Cardiac fibroblast (primary cell): ENCODE measurements at regions not wholly inside any gene's neighbourhood (a gene's known extent, or its start where the extent isn't known, plus 50 kb on each side); places are given as distances from the start of the nearest gene placed in this dataset.

Experiments used
- DNase-seq, 2 donors: peaks; one replicate each; pipeline versions ENCODE4 v3.0.0 to v3.0.0-alpha.2; 2010; ENCODE audit warnings: low read depth in 2 of 2
- H3K4me3 ChIP-seq, 2 donors: replicated peaks in 1 of 2; 1 replicate in 1 of 2; 2 replicates in 1 of 2; pipeline ENCODE4 v1.5.1; 2011; ENCODE audit warnings: low read depth in 2 of 2, low read length in 2 of 2, mild to moderate bottlenecking in 2 of 2, moderate library complexity in 1 of 2
- TF ChIP-seq, protein P1 (sequence below): IDR thresholded peaks from one replicate; pipeline ENCODE4 v1.5.1; 2011; ENCODE audit warnings: low read depth, mild to moderate bottlenecking, low read length, inconsistent platforms

GRCh38 chr4:95715830-95716229, 124.1 kb upstream of the PDHA2 start:
- no peak overlapping the region for H3K4me3 ChIP-seq
- TF ChIP-seq, protein P1, sequence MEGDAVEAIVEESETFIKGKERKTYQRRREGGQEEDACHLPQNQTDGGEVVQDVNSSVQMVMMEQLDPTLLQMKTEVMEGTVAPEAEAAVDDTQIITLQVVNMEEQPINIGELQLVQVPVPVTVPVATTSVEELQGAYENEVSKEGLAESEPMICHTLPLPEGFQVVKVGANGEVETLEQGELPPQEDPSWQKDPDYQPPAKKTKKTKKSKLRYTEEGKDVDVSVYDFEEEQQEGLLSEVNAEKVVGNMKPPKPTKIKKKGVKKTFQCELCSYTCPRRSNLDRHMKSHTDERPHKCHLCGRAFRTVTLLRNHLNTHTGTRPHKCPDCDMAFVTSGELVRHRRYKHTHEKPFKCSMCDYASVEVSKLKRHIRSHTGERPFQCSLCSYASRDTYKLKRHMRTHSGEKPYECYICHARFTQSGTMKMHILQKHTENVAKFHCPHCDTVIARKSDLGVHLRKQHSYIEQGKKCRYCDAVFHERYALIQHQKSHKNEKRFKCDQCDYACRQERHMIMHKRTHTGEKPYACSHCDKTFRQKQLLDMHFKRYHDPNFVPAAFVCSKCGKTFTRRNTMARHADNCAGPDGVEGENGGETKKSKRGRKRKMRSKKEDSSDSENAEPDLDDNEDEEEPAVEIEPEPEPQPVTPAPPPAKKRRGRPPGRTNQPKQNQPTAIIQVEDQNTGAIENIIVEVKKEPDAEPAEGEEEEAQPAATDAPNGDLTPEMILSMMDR, result no peak
- DNase-seq, result no peak

DNA sequence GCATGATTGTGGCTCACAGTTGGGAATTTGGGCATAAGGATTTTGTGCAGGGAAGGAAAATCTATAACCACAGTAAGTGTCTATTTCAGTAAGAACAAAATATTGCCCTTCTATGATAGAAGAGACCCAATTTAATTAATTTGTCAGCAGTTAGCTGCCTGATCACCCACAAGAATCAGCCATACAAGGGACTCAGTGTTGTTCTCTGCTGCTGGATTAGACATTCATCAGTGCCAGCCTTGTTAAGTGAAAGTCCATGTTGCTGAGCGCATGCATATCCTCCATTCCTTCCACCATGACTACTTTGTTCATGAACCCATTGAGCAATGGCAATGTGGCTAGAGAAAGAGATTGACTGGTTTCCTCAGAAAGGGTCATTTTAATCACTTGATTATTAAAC, 125.3 kb upstream of the PDHA2 start:
- no peak for DNase-seq
- TF ChIP-seq, protein P1, result no peak
- H3K4me3 ChIP-seq, result no peak overlapping the region

GRCh38 chr4:95705323-95705722, 134.6 kb upstream of the PDHA2 start:
- no peak overlapping the region for H3K4me3 ChIP-seq
- no peak for DNase-seq
- TF ChIP-seq, protein P1, result no peak

DNA sequence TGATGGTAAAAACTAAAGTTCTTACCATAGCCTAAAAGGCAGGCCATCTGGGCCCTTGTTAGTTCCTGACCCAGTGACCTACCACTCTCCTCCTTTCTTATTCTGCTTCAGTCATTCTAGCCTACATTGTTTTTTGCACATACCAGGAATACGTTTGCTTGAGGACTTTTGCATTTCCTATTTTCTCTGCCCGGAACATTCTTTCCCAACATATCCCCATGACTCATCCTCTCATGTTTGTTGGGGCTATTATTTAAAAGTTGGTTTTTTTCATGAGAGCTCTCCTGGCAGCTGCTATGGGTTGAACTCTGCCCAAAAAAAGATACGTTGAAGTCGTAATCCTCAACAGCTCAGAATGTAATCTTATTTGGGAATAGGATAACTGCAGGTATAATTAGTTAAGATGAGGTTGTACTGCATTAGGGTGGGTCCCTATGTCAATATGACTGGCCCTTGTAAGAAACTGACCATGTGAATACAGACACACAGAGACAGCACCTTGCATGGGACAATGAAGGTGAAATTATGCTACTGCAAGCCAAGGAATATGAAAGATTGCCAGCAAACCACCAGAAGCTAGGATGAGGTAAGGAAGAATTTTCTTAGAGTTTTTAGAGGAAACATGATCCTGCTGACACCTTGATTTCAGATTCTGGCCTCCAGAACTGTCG, 138.3 kb upstream of the PDHA2 start:
- TF ChIP-seq, protein P1, result no peak
- DNase-seq, result peak; percentile 87 to 95
- no peak overlapping the region for H3K4me3 ChIP-seq

DNA sequence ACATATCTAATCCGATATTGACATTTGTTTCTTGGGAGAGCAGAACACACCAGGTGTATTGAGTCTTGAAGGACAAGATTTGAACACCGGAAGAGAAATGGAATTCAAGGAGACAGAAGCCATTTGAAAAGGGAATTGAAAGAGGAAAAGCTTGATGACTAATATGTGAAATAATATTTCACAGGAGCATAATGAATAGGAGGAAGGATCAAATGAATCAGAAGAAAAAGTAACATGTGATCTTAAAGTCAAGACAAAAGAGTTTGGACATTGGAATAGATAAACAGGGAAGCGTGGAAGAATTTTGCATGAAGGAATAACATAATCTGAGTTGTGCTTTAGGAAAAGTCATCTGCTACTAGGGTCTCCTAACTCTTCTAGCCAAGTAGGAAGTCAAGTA, 145.5 kb upstream of the PDHA2 start:
- no peak overlapping the region for H3K4me3 ChIP-seq
- peak; percentile 15 to 60 for DNase-seq
- TF ChIP-seq, protein P1, result no peak

DNA sequence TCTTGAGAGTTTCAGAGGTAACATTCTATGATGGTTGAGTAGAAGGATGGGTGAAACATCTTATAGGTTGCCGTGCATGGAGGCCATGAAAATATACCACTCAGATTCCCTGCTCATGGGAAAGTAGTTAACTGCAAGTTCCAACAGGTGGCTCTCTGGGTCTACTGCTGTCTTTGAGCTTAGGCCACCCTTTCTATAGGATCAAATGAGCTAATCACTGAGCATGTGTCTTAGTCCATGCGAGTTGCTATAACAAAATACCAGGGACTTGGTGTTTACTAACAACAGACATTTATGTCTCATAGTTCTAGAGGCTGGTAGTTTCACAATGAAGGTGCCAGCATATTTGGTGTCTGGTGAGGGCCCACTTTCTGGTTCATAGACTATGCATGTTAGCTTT, 144.8 kb upstream of the UNC5C start:
- DNase-seq, result peak; percentile 49 to 68
- no peak overlapping the region for H3K4me3 ChIP-seq
- TF ChIP-seq, protein P1, result peak; percentile 46

DNA sequence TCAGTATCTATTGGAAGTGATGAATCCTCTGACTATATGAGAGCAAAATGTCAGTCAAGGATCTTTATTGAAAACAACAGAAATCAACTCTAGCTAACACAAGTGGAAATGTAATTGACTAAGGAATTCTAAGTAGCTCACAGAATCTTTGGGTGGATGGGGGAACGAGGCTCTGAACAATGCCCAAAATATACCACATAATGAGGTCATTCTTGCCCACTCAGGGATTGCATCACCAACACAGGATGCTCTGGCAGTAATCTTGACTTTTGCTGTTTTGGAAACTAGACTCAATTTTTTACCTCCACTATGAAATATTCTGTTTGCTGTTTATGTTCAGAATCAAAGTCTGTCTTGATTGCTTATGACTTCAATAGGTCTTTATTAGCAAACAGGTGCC, 127.4 kb upstream of the UNC5C start:
- DNase-seq, result peak; percentile 57 to 63
- no peak overlapping the region for H3K4me3 ChIP-seq
- TF ChIP-seq, protein P1, result no peak
